SU-DHL-6 (cell line): ENCODE measurements at regions not wholly inside any gene's neighbourhood (a gene's known extent, or its start where the extent isn't known, plus 50 kb on each side); places are given as distances from the start of the nearest gene placed in this dataset.

ENCODE experiments used
- H2AFZ ChIP-seq: fragments of 200-600 bp; sonication (generic); 2 replicates; pipeline ENCODE4 v1.6.1; 2014; ENCODE audit warnings: low read depth, mild to moderate bottlenecking, moderate library complexity, mixed read lengths, antibody characterized with exemption, low read length; ENCODE audit not compliant: severe bottlenecking
- H3F3A ChIP-seq: fragments of 200-600 bp; shearing (Covaris generic); 2 replicates; pipeline ENCODE4 v1.6.0; 2016; ENCODE audit warnings: antibody characterized with exemption, mild to moderate bottlenecking; ENCODE audit not compliant: insufficient read depth
- H3K27ac ChIP-seq: fragments of 200-600 bp; sonication (generic); 2 replicates; pipeline ENCODE4 v1.5.1; 2016; ENCODE audit warnings: low read depth, mild to moderate bottlenecking, low read length, moderate library complexity, mixed read lengths
- H3K27me3 ChIP-seq: fragments of 200-600 bp; sonication (generic), shearing (Covaris generic); 2 replicates; pipeline ENCODE4 v1.6.0; 2014; ENCODE audit warnings: mild to moderate bottlenecking, low read length
- H3K36me3 ChIP-seq: fragments of 200-600 bp; sonication (generic); 2 replicates; pipeline ENCODE4 v1.6.1; 2014; ENCODE audit warnings: mild to moderate bottlenecking, low read length, mixed read lengths
- H3K4me2 ChIP-seq: fragments of 300-600, 200-600 bp; shearing (Covaris generic), sonication (generic); 2 replicates; pipeline ENCODE4 v1.6.0; 2014; ENCODE audit warnings: low read length, low read depth, mild to moderate bottlenecking; ENCODE audit not compliant: poor library complexity, severe bottlenecking
- H3K4me3 ChIP-seq: fragments of 200-600 bp; sonication (generic); 2 replicates; pipeline ENCODE4 v1.5.1; 2014; ENCODE audit warnings: antibody characterized with exemption, low read length, mild to moderate bottlenecking, mixed read lengths; ENCODE audit not compliant: insufficient read depth, poor library complexity, severe bottlenecking
- H3K79me2 ChIP-seq: fragments of 200-600 bp; sonication (generic); 2 replicates; pipeline ENCODE4 v1.6.1; 2014; ENCODE audit warnings: mild to moderate bottlenecking, low read length, moderate library complexity; ENCODE audit not compliant: insufficient read depth
- H3K9ac ChIP-seq: fragments of 200-600 bp; sonication (generic); 2 replicates; pipeline ENCODE4 v1.7.0; 2014; ENCODE audit warnings: mild to moderate bottlenecking, low read length
- H3K9me2 ChIP-seq: fragments of 200-600 bp; sonication (generic); replicated peaks from 2 replicates; pipeline ENCODE4 v1.6.1; 2014; ENCODE audit warnings: low read length; ENCODE audit not compliant: insufficient read depth
- H3K9me3 ChIP-seq: fragments of 200-600 bp; sonication (generic); 2 replicates; pipeline ENCODE4 v1.6.1; 2014; ENCODE audit warnings: low read length, mixed read lengths; ENCODE audit not compliant: insufficient read depth
- H4K20me1 ChIP-seq: fragments of 200-600 bp; sonication (generic); 2 replicates; pipeline ENCODE4 v1.6.1; 2014; ENCODE audit warnings: low read depth, mild to moderate bottlenecking, antibody characterized with exemption, low read length, moderate library complexity, mixed read lengths
- EZH2phosphoT487 ChIP-seq: fragments of 200-600 bp; sonication (generic), shearing (Covaris generic); conservative IDR thresholded peaks from 2 replicates; pipeline ENCODE4 v1.6.1; 2018; ENCODE audit warnings: mild to moderate bottlenecking, antibody characterized with exemption, low read length, moderate library complexity, mixed read lengths
- TF ChIP-seq, protein P1 (sequence below): fragments of 200-600 bp; sonication (generic); IDR thresholded peaks from one replicate; pipeline ENCODE4 v1.5.1; 2017; ENCODE audit warnings: antibody characterized with exemption, mild to moderate bottlenecking, low read length, moderate library complexity; ENCODE audit not compliant: insufficient read depth, poor library complexity, severe bottlenecking

DNA sequence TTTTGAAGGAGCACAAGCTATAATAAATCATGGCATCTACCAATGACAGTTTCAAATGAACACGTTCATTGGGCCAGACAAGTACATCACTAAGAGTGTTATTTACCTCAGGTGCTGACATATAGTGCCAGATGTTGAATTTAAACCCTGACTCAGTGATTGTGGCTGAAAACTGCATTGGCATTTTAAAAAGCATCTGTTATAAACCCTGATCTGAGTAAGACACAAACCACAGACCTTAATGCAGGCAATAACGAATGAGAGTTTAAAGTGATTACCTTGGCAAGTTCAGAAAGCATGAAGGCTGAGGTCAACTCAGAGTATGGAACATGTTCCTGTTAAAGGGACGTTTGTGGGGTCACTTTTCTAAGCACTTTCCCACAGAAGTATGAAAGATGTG, 865.1 kb upstream of the TMPRSS15 start:
- Histone ChIP-seq H3K4me3 (no peak overlapping the region), H4K20me1 (no peaks in the 10 kb centered on the region), H2AFZ (peak overlapping the region; percentile 20), H3K79me2 (no peaks in the 10 kb centered on the region), H3K9me2 (no peaks in the 10 kb centered on the region), H3F3A (no peaks in the 10 kb centered on the region), H3K4me2 (peak overlapping the region; percentile 19), H3K27ac (no peak overlapping the region), H3K27me3 (no peaks in the 10 kb centered on the region), H3K9ac (no peak overlapping the region), H3K36me3 (no peaks in the 10 kb centered on the region), H3K9me3 (peaks cover 13% of the 10 kb centered on the region; the same call in 1 of the 2 replicates)
- no peak for TF ChIP-seq EZH2phosphoT487
- TF ChIP-seq, protein P1, sequence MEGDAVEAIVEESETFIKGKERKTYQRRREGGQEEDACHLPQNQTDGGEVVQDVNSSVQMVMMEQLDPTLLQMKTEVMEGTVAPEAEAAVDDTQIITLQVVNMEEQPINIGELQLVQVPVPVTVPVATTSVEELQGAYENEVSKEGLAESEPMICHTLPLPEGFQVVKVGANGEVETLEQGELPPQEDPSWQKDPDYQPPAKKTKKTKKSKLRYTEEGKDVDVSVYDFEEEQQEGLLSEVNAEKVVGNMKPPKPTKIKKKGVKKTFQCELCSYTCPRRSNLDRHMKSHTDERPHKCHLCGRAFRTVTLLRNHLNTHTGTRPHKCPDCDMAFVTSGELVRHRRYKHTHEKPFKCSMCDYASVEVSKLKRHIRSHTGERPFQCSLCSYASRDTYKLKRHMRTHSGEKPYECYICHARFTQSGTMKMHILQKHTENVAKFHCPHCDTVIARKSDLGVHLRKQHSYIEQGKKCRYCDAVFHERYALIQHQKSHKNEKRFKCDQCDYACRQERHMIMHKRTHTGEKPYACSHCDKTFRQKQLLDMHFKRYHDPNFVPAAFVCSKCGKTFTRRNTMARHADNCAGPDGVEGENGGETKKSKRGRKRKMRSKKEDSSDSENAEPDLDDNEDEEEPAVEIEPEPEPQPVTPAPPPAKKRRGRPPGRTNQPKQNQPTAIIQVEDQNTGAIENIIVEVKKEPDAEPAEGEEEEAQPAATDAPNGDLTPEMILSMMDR, result no peak

DNA sequence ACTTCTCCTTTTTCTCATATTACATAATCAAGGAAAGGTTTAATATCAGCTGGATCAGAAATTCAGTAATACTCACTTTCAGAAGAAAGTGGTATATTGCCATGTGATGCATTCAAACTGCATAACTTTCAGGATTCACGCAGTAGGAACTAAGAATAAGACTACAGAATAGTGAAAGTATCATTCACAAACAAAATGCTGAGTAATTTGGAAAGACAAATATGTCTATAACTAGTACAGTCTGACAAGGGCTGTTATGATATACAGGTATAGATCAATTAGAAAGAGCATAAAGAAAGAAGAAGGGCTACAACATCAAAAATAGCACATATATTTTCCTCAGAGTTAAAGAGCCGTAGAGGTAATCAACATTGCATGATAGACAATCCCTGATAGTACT, 871.5 kb upstream of the TMPRSS15 start:
- no peaks in the 10 kb centered on the region for H3K36me3 ChIP-seq
- no peak for TF ChIP-seq EZH2phosphoT487
- TF ChIP-seq, protein P1, result no peak
- H3K9me2 ChIP-seq, result no peaks in the 10 kb centered on the region
- H3K27me3 ChIP-seq, result no peaks in the 10 kb centered on the region
- no peak overlapping the region for H3K4me2 ChIP-seq
- no peak overlapping the region for H3K4me3 ChIP-seq
- peak overlapping the region; percentile 35 for H2AFZ ChIP-seq
- H3F3A ChIP-seq, result no peaks in the 10 kb centered on the region; the same call in 1 of the 2 replicates
- H4K20me1 ChIP-seq, result no peaks in the 10 kb centered on the region
- H3K9ac ChIP-seq, result no peak overlapping the region
- no peaks in the 10 kb centered on the region for H3K79me2 ChIP-seq
- peaks cover 13% of the 10 kb centered on the region; the same call in 1 of the 2 replicates for H3K9me3 ChIP-seq
- H3K27ac ChIP-seq, result no peak overlapping the region

DNA sequence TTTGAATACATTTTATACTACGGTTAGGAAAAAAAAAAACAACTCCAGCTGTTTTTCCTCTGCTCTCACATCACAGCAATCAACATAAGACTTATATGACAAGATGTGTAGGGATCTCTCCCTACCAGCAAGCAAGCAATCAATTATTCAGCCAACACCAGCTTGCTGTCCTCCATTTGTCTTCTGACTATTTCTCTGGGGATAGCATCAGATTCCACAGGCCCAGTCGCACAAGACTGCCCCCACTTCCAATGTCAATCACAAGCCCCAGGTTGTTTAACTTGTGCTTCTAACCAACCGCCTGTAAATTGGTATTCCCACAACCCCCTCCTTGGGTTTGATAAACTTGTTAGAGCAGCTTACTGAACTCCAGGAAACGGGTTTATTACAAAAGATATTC, 873.1 kb upstream of the TMPRSS15 start:
- Histone ChIP-seq H3K27me3 (no peaks in the 10 kb centered on the region), H3K9me2 (no peaks in the 10 kb centered on the region), H3K79me2 (no peaks in the 10 kb centered on the region), H3K4me3 (no peak overlapping the region), H2AFZ (peak overlapping the region; percentile 3), H3K36me3 (no peaks in the 10 kb centered on the region), H3K4me2 (no peak overlapping the region), H3F3A (no peaks in the 10 kb centered on the region; the same call in 1 of the 2 replicates), H3K9me3 (no peaks in the 10 kb centered on the region), H3K27ac (no peak overlapping the region), H3K9ac (no peak overlapping the region), H4K20me1 (no peaks in the 10 kb centered on the region)
- TF ChIP-seq, protein P1, result no peak
- TF ChIP-seq EZH2phosphoT487, result no peak
